ENCODE measurements at regions not wholly inside any gene's neighbourhood (a gene's known extent, or its start where the extent isn't known, plus 50 kb on each side); places are given as distances from the start of the nearest gene placed in this dataset.
A peak's percentile ranks its signal among the peaks of the same experiment; 100 is the strongest.

DNA sequence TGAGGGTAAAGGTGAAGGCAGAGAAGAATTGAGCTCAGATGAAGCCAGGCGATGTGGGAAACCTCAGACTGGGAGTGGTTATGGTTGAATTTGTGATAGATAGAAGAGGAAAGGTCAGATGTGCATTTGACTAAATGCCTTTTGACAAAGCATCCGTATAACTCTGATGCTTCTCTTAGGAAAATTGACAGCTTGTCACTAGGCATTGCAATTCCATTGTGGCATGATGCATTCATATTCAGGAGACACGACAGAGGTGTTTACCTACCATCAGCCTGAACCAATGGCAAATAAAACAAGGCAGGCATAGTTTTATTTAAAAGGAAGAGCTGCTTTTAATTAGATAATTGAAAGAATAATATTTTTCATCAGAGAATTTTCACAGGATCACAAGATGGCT, 325.1 kb upstream of the IGFBP7 start:
- intact Hi-C loops (cut with micrococcal nuclease; ENCODE audit: unreplicated experiment) (no loop called here), in situ Hi-C loops (cut with HindIII; ENCODE audit: low pct_unique_long_range_greater_than_20kb, low sequenced_read_pairs) (no loop called here)
- DNase-seq (ENCODE audit: low read depth, low spot score), result no peak
- H3K9me3 ChIP-seq (ENCODE audit: control insufficient read depth, insufficient read depth, low read depth, low read length), result no peaks in the 10 kb centered on the region
- H3K4me1 ChIP-seq (ENCODE audit: control insufficient read depth, insufficient read depth, low read length), result no peaks in the 10 kb centered on the region
- ChIA-PET CTCF (interaction anchor here (1.5 kb wide), 1 partner anchor 272 kb away, joined by 3 read pairs; no protein-coding TSS in a partner anchor), POLR2A (no interaction called here)
- no peak overlapping the region for H3K4me3 ChIP-seq (ENCODE audit: low read depth in 2 of 2, low read length in 2 of 2)
- ATAC-seq, result no peak
- no peaks in the 10 kb centered on the region for H3K36me3 ChIP-seq (ENCODE audit: control insufficient read depth, insufficient read depth, low read length)
- H3K27me3 ChIP-seq (ENCODE audit: control insufficient read depth, insufficient read depth, low read length), result no peaks in the 10 kb centered on the region; the same call in 1 of the 2 replicates
- TF ChIP-seq POLR2AphosphoS5 (IDR thresholded peaks at IDR 0.05; ENCODE audit: low read depth, low read length) (no peak), SIN3A (IDR thresholded peaks at IDR 0.05; ENCODE audit: borderline replicate concordance, insufficient read depth, low read depth, low read length) (no peak), TCF7L2 (IDR thresholded peaks at IDR 0.05; ENCODE audit: low read depth, low read length) (no peak)
- TF ChIP-seq, protein P1, sequence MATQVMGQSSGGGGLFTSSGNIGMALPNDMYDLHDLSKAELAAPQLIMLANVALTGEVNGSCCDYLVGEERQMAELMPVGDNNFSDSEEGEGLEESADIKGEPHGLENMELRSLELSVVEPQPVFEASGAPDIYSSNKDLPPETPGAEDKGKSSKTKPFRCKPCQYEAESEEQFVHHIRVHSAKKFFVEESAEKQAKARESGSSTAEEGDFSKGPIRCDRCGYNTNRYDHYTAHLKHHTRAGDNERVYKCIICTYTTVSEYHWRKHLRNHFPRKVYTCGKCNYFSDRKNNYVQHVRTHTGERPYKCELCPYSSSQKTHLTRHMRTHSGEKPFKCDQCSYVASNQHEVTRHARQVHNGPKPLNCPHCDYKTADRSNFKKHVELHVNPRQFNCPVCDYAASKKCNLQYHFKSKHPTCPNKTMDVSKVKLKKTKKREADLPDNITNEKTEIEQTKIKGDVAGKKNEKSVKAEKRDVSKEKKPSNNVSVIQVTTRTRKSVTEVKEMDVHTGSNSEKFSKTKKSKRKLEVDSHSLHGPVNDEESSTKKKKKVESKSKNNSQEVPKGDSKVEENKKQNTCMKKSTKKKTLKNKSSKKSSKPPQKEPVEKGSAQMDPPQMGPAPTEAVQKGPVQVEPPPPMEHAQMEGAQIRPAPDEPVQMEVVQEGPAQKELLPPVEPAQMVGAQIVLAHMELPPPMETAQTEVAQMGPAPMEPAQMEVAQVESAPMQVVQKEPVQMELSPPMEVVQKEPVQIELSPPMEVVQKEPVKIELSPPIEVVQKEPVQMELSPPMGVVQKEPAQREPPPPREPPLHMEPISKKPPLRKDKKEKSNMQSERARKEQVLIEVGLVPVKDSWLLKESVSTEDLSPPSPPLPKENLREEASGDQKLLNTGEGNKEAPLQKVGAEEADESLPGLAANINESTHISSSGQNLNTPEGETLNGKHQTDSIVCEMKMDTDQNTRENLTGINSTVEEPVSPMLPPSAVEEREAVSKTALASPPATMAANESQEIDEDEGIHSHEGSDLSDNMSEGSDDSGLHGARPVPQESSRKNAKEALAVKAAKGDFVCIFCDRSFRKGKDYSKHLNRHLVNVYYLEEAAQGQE (IDR thresholded peaks at IDR 0.05; ENCODE audit: insufficient read depth in 1 of 2, low read depth in 2 of 2, low read length in 1 of 2), result no peak
- TF ChIP-seq, protein P2, sequence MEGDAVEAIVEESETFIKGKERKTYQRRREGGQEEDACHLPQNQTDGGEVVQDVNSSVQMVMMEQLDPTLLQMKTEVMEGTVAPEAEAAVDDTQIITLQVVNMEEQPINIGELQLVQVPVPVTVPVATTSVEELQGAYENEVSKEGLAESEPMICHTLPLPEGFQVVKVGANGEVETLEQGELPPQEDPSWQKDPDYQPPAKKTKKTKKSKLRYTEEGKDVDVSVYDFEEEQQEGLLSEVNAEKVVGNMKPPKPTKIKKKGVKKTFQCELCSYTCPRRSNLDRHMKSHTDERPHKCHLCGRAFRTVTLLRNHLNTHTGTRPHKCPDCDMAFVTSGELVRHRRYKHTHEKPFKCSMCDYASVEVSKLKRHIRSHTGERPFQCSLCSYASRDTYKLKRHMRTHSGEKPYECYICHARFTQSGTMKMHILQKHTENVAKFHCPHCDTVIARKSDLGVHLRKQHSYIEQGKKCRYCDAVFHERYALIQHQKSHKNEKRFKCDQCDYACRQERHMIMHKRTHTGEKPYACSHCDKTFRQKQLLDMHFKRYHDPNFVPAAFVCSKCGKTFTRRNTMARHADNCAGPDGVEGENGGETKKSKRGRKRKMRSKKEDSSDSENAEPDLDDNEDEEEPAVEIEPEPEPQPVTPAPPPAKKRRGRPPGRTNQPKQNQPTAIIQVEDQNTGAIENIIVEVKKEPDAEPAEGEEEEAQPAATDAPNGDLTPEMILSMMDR (IDR thresholded peaks at IDR 0.05), result no peak
- no TSS peak for BruUV-seq (replicated peaks)
- H3K27ac ChIP-seq (ENCODE audit: low read length), result no peak overlapping the region

DNA sequence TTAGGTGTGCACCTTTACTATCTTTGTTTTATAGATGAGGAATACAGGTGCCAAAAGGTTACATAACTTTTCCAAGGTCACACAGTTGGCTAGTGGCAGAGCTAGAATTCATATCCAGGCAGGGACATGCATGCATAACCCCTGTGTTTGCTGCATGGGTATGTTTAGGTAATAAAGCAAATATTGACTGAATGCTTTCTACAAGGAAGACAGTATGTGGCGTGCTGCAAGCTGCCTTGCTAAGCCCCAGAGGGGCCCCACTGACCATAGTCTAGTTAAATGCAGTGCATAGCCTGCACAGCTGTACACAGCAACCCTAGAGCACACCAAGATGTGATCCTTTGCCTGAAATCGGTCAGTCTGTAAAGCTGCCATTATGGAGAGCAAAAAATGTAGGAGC, 320.5 kb upstream of the IGFBP7 start:
- Histone ChIP-seq H3K36me3 (ENCODE audit: control insufficient read depth, insufficient read depth, low read length) (no peaks in the 10 kb centered on the region), H3K4me1 (ENCODE audit: control insufficient read depth, insufficient read depth, low read length) (no peaks in the 10 kb centered on the region), H3K9me3 (ENCODE audit: control insufficient read depth, insufficient read depth, low read depth, low read length) (no peaks in the 10 kb centered on the region), H3K27ac (ENCODE audit: low read length) (no peak overlapping the region), H3K27me3 (ENCODE audit: control insufficient read depth, insufficient read depth, low read length) (no peaks in the 10 kb centered on the region; the same call in 1 of the 2 replicates), H3K4me3 (ENCODE audit: low read depth in 2 of 2, low read length in 2 of 2) (no peak overlapping the region)
- DNase-seq (ENCODE audit: low read depth, low spot score) (no peak), ATAC-seq (no peak)
- intact Hi-C loops (cut with micrococcal nuclease; ENCODE audit: unreplicated experiment) (no loop called here), in situ Hi-C loops (cut with HindIII; ENCODE audit: low pct_unique_long_range_greater_than_20kb, low sequenced_read_pairs) (no loop called here)
- ChIA-PET POLR2A (no interaction called here), CTCF (no interaction called here)
- BruUV-seq (replicated peaks), result no TSS peak
- TF ChIP-seq SIN3A (IDR thresholded peaks at IDR 0.05; ENCODE audit: borderline replicate concordance, insufficient read depth, low read depth, low read length), result no peak
- no peak for TF ChIP-seq POLR2AphosphoS5 (IDR thresholded peaks at IDR 0.05; ENCODE audit: low read depth, low read length)

DNA sequence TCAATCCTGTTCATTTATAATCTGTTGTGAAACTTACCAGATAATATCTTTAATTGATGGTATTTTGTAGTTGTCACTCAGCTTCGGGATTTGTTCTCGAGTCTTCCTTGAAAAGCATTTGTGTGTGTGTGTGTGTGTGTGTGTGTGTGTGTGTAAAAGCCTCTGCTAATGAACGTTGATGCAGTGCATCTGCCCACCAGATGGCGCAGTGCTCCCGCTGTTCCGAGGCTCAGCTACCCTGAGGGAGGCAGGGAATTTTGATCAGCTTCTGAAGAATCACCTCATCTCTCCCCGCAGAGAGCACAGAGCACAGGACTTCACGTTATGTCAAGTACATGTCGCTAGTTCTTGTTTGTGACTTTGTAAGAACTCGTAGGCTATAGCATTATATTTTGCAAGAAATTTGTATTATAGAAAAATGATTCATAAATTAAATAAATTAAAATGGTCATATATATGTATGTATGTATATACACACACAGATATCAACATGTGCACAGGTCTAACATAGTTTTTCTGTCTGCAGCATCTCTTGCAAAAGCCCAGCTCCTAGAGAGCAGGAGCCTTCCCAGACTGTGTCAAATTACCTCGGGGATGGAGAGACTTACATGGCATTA, 316.7 kb upstream of the IGFBP7 start:
- in situ Hi-C loops (cut with HindIII; ENCODE audit: low pct_unique_long_range_greater_than_20kb, low sequenced_read_pairs) (no loop called here), intact Hi-C loops (cut with micrococcal nuclease; ENCODE audit: unreplicated experiment) (loop anchor here (5.0 kb wide), 1 partner anchor 265 kb away; no protein-coding TSS in a partner anchor)
- no peak overlapping the region for H3K4me3 ChIP-seq (ENCODE audit: low read depth in 2 of 2, low read length in 2 of 2)
- BruUV-seq (replicated peaks), result no TSS peak
- H3K4me1 ChIP-seq (ENCODE audit: control insufficient read depth, insufficient read depth, low read length), result no peaks in the 10 kb centered on the region
- ATAC-seq, result no peak
- ChIA-PET POLR2A (no interaction called here), CTCF (interaction anchor here (0.6 to 0.8 kb wide), 3 partner anchors 263 to 1604 kb away, joined by 4 to 6 read pairs (median 4); no protein-coding TSS in a partner anchor)
- TF ChIP-seq POLR2AphosphoS5 (IDR thresholded peaks at IDR 0.05; ENCODE audit: low read depth, low read length), result no peak
- TF ChIP-seq TCF7L2 (IDR thresholded peaks at IDR 0.05; ENCODE audit: low read depth, low read length), result no peak
- TF ChIP-seq, protein P2 (IDR thresholded peaks at IDR 0.05), result peak; percentile 82
- no peak for TF ChIP-seq SIN3A (IDR thresholded peaks at IDR 0.05; ENCODE audit: borderline replicate concordance, insufficient read depth, low read depth, low read length)
- TF ChIP-seq, protein P1 (IDR thresholded peaks at IDR 0.05; ENCODE audit: insufficient read depth in 1 of 2, low read depth in 2 of 2, low read length in 1 of 2), result no peak
- DNase-seq (ENCODE audit: low read depth, low spot score), result peak; percentile 38
- H3K27me3 ChIP-seq (ENCODE audit: control insufficient read depth, insufficient read depth, low read length), result no peaks in the 10 kb centered on the region; the same call in 1 of the 2 replicates
- H3K9me3 ChIP-seq (ENCODE audit: control insufficient read depth, insufficient read depth, low read depth, low read length), result no peaks in the 10 kb centered on the region
- H3K27ac ChIP-seq (ENCODE audit: low read length), result no peak overlapping the region
- no peaks in the 10 kb centered on the region for H3K36me3 ChIP-seq (ENCODE audit: control insufficient read depth, insufficient read depth, low read length)
